Cardiac muscle cell (in vitro differentiated cells and primary cell): ENCODE measurements at regions not wholly inside any gene's neighbourhood (a gene's known extent, or its start where the extent isn't known, plus 50 kb on each side); places are given as distances from the start of the nearest gene placed in this dataset.
A peak's percentile ranks its signal among the peaks of the same experiment; 100 is the strongest.

Experiments used
- DNase-seq, 2 donors: peaks; one replicate each; pipeline versions ENCODE4 v3.0.0 to v3.0.0-alpha.2; 2010 to 2017; ENCODE audit warnings: low read depth in 1 of 2, low spot score in 1 of 2
- H3K27ac ChIP-seq: fragments of 200-600 bp; sonication (generic); 2 replicates; pipeline ENCODE4 v1.5.1; 2016
- H3K27me3 ChIP-seq: fragments of 200-600 bp; sonication (generic); 2 replicates; pipeline ENCODE4 v1.6.0; 2016; ENCODE audit warnings: control low read depth
- H3K36me3 ChIP-seq: fragments of 200-600 bp; sonication (generic); 2 replicates; pipeline ENCODE4 v1.5.1; 2016; ENCODE audit warnings: control low read depth
- H3K4me1 ChIP-seq: fragments of 200-600 bp; sonication (generic); 2 replicates; pipeline ENCODE4 v1.8.1; 2017; ENCODE audit warnings: low read depth, mild to moderate bottlenecking, mixed run types
- H3K4me3 ChIP-seq: fragments of 200-600 bp; sonication (generic); 2 replicates; pipeline ENCODE4 v1.5.1; 2016; ENCODE audit warnings: mild to moderate bottlenecking
- H3K9me3 ChIP-seq: fragments of 200-600 bp; sonication (generic); 2 replicates; pipeline ENCODE4 v1.5.1; 2017; ENCODE audit warnings: low read depth, mild to moderate bottlenecking, control low read depth
- TF ChIP-seq, protein P1 (sequence below): IDR thresholded peaks from 2 replicates; pipeline ENCODE4 v1.5.1; 2012; ENCODE audit warnings: low read depth, mild to moderate bottlenecking, low read length

DNA sequence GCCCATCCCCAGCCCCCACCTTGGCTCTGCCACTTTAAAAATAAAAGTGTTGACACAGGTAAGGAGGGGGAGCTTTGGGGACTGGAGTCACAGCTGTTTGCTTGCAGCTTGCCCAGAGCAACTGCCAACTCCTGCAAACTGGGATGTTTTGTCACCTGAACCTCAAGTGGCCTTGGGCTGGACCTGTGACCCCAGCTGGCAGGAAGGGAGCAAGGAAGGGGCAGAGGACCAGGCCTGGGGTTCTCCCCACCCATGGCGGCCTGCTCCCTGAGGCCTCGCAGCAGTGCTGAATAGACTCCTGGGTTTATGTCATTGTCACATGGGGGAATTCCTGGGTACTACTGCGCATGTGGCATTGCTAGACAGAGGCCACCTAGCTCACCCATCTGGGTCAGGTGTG lies 246.9 kb upstream of the TLE3 start:
- DNase-seq = peak in 1 of 2 donors; percentile 32
- TF ChIP-seq, protein P1, sequence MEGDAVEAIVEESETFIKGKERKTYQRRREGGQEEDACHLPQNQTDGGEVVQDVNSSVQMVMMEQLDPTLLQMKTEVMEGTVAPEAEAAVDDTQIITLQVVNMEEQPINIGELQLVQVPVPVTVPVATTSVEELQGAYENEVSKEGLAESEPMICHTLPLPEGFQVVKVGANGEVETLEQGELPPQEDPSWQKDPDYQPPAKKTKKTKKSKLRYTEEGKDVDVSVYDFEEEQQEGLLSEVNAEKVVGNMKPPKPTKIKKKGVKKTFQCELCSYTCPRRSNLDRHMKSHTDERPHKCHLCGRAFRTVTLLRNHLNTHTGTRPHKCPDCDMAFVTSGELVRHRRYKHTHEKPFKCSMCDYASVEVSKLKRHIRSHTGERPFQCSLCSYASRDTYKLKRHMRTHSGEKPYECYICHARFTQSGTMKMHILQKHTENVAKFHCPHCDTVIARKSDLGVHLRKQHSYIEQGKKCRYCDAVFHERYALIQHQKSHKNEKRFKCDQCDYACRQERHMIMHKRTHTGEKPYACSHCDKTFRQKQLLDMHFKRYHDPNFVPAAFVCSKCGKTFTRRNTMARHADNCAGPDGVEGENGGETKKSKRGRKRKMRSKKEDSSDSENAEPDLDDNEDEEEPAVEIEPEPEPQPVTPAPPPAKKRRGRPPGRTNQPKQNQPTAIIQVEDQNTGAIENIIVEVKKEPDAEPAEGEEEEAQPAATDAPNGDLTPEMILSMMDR = no peak
- H3K27me3 ChIP-seq = peaks cover 8% of the 10 kb centered on the region
- H3K4me1 ChIP-seq = peaks cover 19% of the 10 kb centered on the region
- no peak overlapping the region for H3K27ac ChIP-seq
- no peaks in the 10 kb centered on the region for H3K36me3 ChIP-seq
- no peak overlapping the region for H3K4me3 ChIP-seq
- H3K9me3 ChIP-seq = no peaks in the 10 kb centered on the region

DNA sequence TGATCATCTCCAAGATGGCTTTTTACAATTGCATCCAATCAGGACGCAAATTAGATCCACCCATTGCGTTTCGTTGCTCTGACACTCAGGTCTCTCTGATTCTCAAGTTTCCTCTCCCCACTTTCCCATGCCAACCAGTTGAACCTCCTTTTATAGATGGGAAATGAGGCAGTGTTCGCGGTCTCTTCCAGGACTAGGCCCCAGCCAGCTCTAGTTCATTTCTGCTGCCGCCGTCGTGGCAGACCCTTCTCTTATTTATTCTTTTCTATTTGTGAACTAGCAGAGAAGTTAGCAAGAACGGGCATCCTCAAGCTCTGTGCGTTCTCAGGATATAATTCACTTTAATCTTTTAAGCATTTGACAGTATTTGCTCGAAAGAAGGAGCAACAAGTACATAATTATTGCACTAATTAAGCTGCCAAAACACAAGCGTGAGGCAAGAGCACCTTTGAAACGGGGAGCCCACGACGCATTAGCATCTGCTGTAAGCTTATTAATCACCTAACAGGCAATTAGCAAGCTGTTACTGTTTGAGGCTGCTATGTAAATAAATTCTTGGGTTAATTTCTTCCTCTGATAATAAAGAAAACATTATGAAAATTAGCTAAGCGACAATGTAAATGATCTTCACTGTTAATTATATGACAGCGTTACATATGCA lies 246.4 kb upstream of the TLE3 start:
- Histone ChIP-seq H3K4me1 (peaks cover 19% of the 10 kb centered on the region), H3K9me3 (no peaks in the 10 kb centered on the region), H3K36me3 (no peaks in the 10 kb centered on the region), H3K27ac (no peak overlapping the region), H3K4me3 (no peak overlapping the region), H3K27me3 (peaks cover 7% of the 10 kb centered on the region)
- TF ChIP-seq, protein P1 = no peak
- DNase-seq = no peak

DNA sequence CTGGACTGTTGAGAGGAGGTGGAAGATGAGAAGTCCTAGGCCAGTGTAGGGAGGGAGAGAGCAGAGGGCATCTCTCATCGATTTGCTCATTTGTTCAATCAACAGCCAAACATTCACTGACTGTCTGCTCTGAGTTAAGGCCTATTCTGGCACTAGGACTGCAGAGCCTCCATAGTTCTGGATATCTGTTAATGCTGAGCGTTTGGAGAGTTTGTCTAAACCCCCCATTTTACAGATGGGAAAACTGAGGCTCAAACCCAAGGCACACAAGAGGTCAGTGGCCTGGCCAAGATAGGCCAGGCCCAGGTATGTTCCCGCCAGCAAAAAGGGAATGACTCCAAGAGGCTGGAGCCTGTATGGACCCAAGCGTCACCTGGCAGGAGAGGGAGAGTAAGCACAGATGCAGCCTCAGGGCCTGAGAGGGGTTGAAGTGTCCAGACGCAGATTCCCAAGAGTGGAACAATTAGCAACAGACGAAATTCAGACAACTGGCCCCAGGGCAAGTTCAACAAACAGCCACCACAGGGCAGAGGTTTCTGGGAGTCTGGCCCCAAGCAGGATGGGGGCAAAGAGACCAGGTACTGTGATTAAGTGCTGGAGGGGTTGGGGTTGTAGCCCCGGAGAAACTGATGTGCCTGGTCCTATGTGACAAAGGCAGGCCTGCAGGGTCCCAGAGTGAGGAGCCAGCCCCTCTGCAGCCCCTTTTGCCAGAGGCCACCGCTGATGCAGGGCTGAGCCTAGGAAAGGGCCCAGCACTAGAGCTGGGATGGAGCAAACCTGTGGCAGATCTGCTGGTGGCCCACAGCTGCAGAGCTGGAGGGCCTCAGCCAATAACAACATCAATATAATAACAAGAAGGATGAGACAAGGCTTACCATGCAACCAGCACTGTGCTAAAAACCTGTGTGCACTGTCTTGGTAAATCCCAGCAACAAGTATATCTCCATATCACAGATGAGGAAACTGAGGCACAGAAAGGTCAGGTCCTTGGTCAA lies 245.1 kb upstream of the TLE3 start:
- H3K4me3 ChIP-seq = no peak overlapping the region
- peaks cover 19% of the 10 kb centered on the region for H3K4me1 ChIP-seq
- peaks cover 7% of the 10 kb centered on the region for H3K27me3 ChIP-seq
- no peaks in the 10 kb centered on the region for H3K9me3 ChIP-seq
- H3K36me3 ChIP-seq = no peaks in the 10 kb centered on the region
- DNase-seq = no peak
- TF ChIP-seq, protein P1 = no peak
- no peak overlapping the region for H3K27ac ChIP-seq

DNA sequence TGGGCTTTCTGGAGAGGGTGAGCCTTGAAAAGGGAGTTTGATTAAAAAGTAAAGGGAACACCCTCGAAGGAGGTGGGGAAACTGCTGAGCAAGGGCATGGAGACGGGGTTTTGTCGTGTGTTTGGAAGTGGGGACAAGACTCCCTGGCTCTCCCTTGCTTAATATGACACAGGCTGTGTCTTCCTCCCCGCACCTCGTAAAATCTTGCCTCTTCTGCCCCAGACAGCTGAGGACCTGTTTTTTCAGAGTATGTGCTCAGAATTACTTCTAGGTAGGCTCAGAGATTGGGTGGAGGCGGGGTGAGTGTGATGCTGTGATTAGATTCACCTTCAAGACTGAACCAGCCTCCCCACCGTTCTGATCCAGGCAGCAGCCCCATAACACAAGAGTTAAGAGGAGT lies 244.4 kb upstream of the TLE3 start:
- H3K27ac ChIP-seq = no peak overlapping the region
- H3K9me3 ChIP-seq = no peaks in the 10 kb centered on the region
- H3K27me3 ChIP-seq = peaks cover 7% of the 10 kb centered on the region
- no peaks in the 10 kb centered on the region for H3K36me3 ChIP-seq
- H3K4me3 ChIP-seq = no peak overlapping the region
- peaks cover 24% of the 10 kb centered on the region for H3K4me1 ChIP-seq
- DNase-seq = no peak
- TF ChIP-seq, protein P1 = no peak

DNA sequence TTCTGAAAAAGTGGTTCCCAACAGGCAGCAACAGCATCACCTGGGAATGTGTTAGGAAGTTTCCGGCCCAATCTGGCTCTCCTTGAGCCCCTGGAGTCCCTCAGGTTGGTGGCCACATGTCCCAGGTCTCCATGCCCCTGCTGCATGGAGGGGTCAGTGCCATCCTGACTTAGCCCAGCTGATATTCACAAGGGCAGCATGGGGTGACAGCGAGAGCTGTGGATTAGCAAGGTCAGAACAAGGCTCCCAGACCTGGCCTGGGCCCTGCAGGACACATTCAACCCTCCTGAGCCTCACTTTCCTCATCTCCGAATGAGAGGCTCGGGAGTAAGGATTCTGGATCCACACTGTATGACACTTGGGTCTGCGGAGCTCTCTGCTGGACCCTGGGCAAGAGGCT lies 243.8 kb upstream of the TLE3 start:
- DNase-seq = no peak

More for the DNA sequence above, 243.8 kb upstream of the TLE3 start:
- H3K27me3 ChIP-seq = peaks cover 7% of the 10 kb centered on the region
- H3K36me3 ChIP-seq = no peaks in the 10 kb centered on the region
- peaks cover 24% of the 10 kb centered on the region for H3K4me1 ChIP-seq
- no peak overlapping the region for H3K27ac ChIP-seq
- no peaks in the 10 kb centered on the region for H3K9me3 ChIP-seq
- no peak overlapping the region for H3K4me3 ChIP-seq
- TF ChIP-seq, protein P1 = no peak
